Mammary epithelial cell (primary cell): ENCODE measurements at regions not wholly inside any gene's neighbourhood (a gene's known extent, or its start where the extent isn't known, plus 50 kb on each side); places are given as distances from the start of the nearest gene placed in this dataset.

Experiments used
- CTCF ChIP-seq, 2 donors: IDR thresholded peaks in 1 of 2; conservative IDR thresholded peaks in 1 of 2; 2 replicates each; pipeline ENCODE4 v1.5.1; 2011 to 2012; ENCODE audit warnings: inconsistent platforms in 2 of 2, low read length in 2 of 2, mild to moderate bottlenecking in 2 of 2, control low read depth in 1 of 2, low read depth in 1 of 2; ENCODE audit not compliant: insufficient read depth in 1 of 2; ENCODE audit errors: extremely low read depth in 1 of 2
- EZH2 ChIP-seq: IDR thresholded peaks from 2 replicates; pipeline ENCODE4 v1.6.1; 2012; ENCODE audit warnings: low read length, inconsistent platforms, borderline replicate concordance

- no peak for TF ChIP-seq CTCF (conservative IDR thresholded peaks at IDR 0.05 in 1 of 2, IDR thresholded peaks at IDR 0.05 in 1 of 2; ENCODE audit: extremely low read depth in 1 of 2, insufficient read depth in 1 of 2, low read depth in 1 of 2, low read length in 2 of 2)
- no peak for TF ChIP-seq EZH2
Observed at GRCh38 chr1:94741996-94742395, 78.2 kb upstream of the SLC44A3 start.
